ENCODE measurements at regions not wholly inside any gene's neighbourhood (a gene's known extent, or its start where the extent isn't known, plus 50 kb on each side); places are given as distances from the start of the nearest gene placed in this dataset.

DNA sequence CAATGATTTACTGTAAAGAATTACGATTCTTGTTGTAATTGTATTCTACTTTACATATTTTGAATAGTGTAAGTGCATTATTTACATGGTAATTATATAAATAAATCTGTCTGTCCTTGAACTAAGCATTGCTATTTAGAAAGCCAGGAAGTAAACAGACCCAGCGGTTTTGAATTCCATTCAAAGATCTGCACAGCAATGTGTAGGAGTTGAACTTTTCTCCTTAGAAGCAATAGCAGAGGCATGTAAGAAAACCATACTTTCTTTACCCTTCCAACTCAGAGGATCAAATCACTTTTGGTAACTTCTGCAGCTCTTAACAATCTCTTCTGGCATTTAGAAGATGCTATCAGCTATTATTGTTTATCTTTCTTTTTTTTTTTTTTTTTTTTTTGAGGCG is 109.2 kb upstream of the VRK2 start:
- H3T11ph ChIP-seq (ENCODE audit: low read length): no peak overlapping the region
- H2BK12ac ChIP-seq (ENCODE audit: insufficient read length, low read depth, low read length): no peak overlapping the region
- H3K9ac ChIP-seq (ENCODE audit: extremely low read depth, insufficient read length, low read length): no peak overlapping the region
- H4K8ac ChIP-seq (replicated peaks; ENCODE audit: insufficient read length, low read depth, low read length): no peak overlapping the region
- Mint-ChIP-seq H3K27me3 (ENCODE audit: low read depth) (no peaks in the 10 kb centered on the region; the same call in 1 of the 2 replicates), H3K36me3 (ENCODE audit: insufficient read depth in 1 of 3, low read depth in 3 of 3) (peaks cover 0 to 19% (median 2%) of the 10 kb centered on the region in 3 experiments; a peak in 4 of 7 replicates), H3K9me3 (peaks cover 13 to 17% of the 10 kb centered on the region in 2 experiments; a peak in 4 of 5 replicates), H3K4me1 (peaks cover 2 to 6% of the 10 kb centered on the region in 2 experiments; a peak in 3 of 4 replicates), H3K4me3 (no peak overlapping the region), H3K27ac (no peak overlapping the region)
- no peak overlapping the region for H2BK120ac ChIP-seq (ENCODE audit: low read depth, low read length, poor library complexity, severe bottlenecking)
- TF ChIP-seq CTCF (conservative IDR thresholded peaks at IDR 0.05): no peak
- no peaks in the 10 kb centered on the region for H3K9me3 ChIP-seq (ENCODE audit: control insufficient read depth, low read depth, low read length)
- WGBS (ENCODE audit: extremely low coverage, insufficient read length, low lambda C conversion rate): no CpG with 5 or more reads among the region's 3 CpGs
- no peaks in the 10 kb centered on the region for H3K27me3 ChIP-seq (ENCODE audit: insufficient read depth, low read length)
- H3K79me2 ChIP-seq (ENCODE audit: insufficient read depth, low read length): no peaks in the 10 kb centered on the region
- H3K4me2 ChIP-seq (ENCODE audit: insufficient read depth, insufficient read length, low read length): no peak overlapping the region
- H4K5ac ChIP-seq (ENCODE audit: insufficient read length, low read depth, low read length): no peak overlapping the region
- no peak for DNase-seq
- H3K56ac ChIP-seq (ENCODE audit: insufficient read length, low read depth, low read length): no peak overlapping the region
- H2AK5ac ChIP-seq (ENCODE audit: insufficient read length, low read length): no peak overlapping the region
- H3K27ac ChIP-seq (ENCODE audit: insufficient read length, low read depth, low read length): no peak overlapping the region
- H4K91ac ChIP-seq (ENCODE audit: insufficient read length, low read depth, low read length): no peak overlapping the region
- H3K18ac ChIP-seq (ENCODE audit: insufficient read length, low read depth, low read length): no peak overlapping the region
- no peak overlapping the region for H3K23ac ChIP-seq (ENCODE audit: insufficient read length, low read depth, low read length)
- H3K23me2 ChIP-seq (ENCODE audit: insufficient read length, low read depth, low read length, poor library complexity, severe bottlenecking): no peaks in the 10 kb centered on the region
- H3K14ac ChIP-seq (ENCODE audit: insufficient read depth, low read length): no peak overlapping the region
- no peak overlapping the region for H2BK20ac ChIP-seq (ENCODE audit: low read depth, low read length, poor library complexity, severe bottlenecking)
- H2AFZ ChIP-seq (ENCODE audit: low read length): no peak overlapping the region
- H4K20me1 ChIP-seq (ENCODE audit: control insufficient read depth, insufficient read depth, insufficient read length): no peaks in the 10 kb centered on the region
- no peaks in the 10 kb centered on the region for H3K4me1 ChIP-seq (ENCODE audit: insufficient read depth, low read length)
- H2BK5ac ChIP-seq (ENCODE audit: insufficient read length, low read length): no peak overlapping the region
- H3K79me1 ChIP-seq (ENCODE audit: insufficient read depth, low read depth, low read length, poor library complexity, severe bottlenecking): no peaks in the 10 kb centered on the region
- no peak overlapping the region for H2BK15ac ChIP-seq (ENCODE audit: low read depth, low read length)
- H3K4ac ChIP-seq (ENCODE audit: low read depth, low read length): no peak overlapping the region

Measured in H9 (cell line).